MM.1S (cell line): ENCODE measurements at regions not wholly inside any gene's neighbourhood (a gene's known extent, or its start where the extent isn't known, plus 50 kb on each side); places are given as distances from the start of the nearest gene placed in this dataset.

Experiments
- DNase-seq: peaks from one replicate; pipeline ENCODE4 v3.0.0-alpha.2; 2015
- H2AFZ ChIP-seq: fragments of 300-600 bp; sonication (generic); 2 replicates; pipeline ENCODE4 v1.6.0; 2016; ENCODE audit warnings: antibody characterized with exemption, low read length
- H3F3A ChIP-seq: fragments of 300-600 bp; sonication (generic); 2 replicates; pipeline ENCODE4 v1.6.1; 2016; ENCODE audit warnings: mild to moderate bottlenecking, antibody characterized with exemption, low read length, moderate library complexity, mixed read lengths; ENCODE audit not compliant: insufficient read depth
- H3K27ac ChIP-seq: fragments of 300-600 bp; sonication (generic); 2 replicates; pipeline ENCODE4 v1.5.1; 2016; ENCODE audit warnings: mild to moderate bottlenecking, low read length
- H3K27me3 ChIP-seq: fragments of 300-600 bp; sonication (generic); replicated peaks from 2 replicates; pipeline ENCODE4 v1.6.0; 2016; ENCODE audit warnings: low read length; ENCODE audit not compliant: insufficient read depth
- H3K36me3 ChIP-seq: fragments of 300-600 bp; sonication (generic); replicated peaks from 2 replicates; pipeline ENCODE4 v1.6.1; 2016; ENCODE audit warnings: mild to moderate bottlenecking, low read length, mixed read lengths; ENCODE audit not compliant: insufficient read depth
- H3K4me1 ChIP-seq: fragments of 300-600 bp; sonication (generic); 2 replicates; pipeline ENCODE4 v1.6.1; 2016; ENCODE audit warnings: low read length, mixed read lengths
- H3K4me2 ChIP-seq: fragments of 300-600 bp; sonication (generic); 2 replicates; pipeline ENCODE4 v1.6.0; 2016; ENCODE audit warnings: low read depth, low read length
- H3K4me3 ChIP-seq: fragments of 300-600 bp; sonication (generic); 2 replicates; pipeline ENCODE4 v1.5.1; 2016; ENCODE audit warnings: low read length, mixed read lengths
- H3K79me2 ChIP-seq: fragments of 300-600 bp; sonication (generic); 2 replicates; pipeline ENCODE4 v1.6.1; 2016; ENCODE audit warnings: mixed run types, low read length, mixed read lengths
- H3K9ac ChIP-seq: fragments of 300-600 bp; sonication (generic); 2 replicates; pipeline ENCODE4 v1.6.1; 2016; ENCODE audit warnings: low read length, mixed read lengths
- H3K9me2 ChIP-seq: fragments of 300-600 bp; sonication (generic); replicated peaks from 2 replicates; pipeline ENCODE4 v1.6.1; 2016; ENCODE audit warnings: mild to moderate bottlenecking, low read length, mixed read lengths; ENCODE audit not compliant: insufficient read depth
- H3K9me3 ChIP-seq: fragments of 300-600 bp; sonication (generic); replicated peaks from 2 replicates; pipeline ENCODE4 v1.6.1; 2016; ENCODE audit warnings: mild to moderate bottlenecking, low read length, mixed read lengths; ENCODE audit not compliant: insufficient read depth
- H4K20me1 ChIP-seq: fragments of 300-600 bp; sonication (generic); 2 replicates; pipeline ENCODE4 v1.6.1; 2016; ENCODE audit warnings: mild to moderate bottlenecking, low read length, moderate library complexity, mixed read lengths; ENCODE audit not compliant: insufficient read depth
- CTCF ChIP-seq: fragments of 300-600 bp; sonication (generic); IDR thresholded peaks from 2 replicates; pipeline ENCODE4 v1.5.1; 2016; ENCODE audit warnings: antibody characterized with exemption, low read length, mixed read lengths
- EZH2 ChIP-seq: fragments of 300-600 bp; sonication (generic); optimal IDR thresholded peaks from 2 replicates; pipeline ENCODE3; 2017; ENCODE audit warnings: low read depth, mild to moderate bottlenecking, antibody characterized with exemption, low read length, mixed read lengths
- EZH2phosphoT487 ChIP-seq: fragments of 300-600 bp; sonication (generic); IDR thresholded peaks from 2 replicates; pipeline ENCODE4 v1.6.1; 2018; ENCODE audit warnings: antibody characterized with exemption, low read length

- Histone ChIP-seq H3K4me2 (0 out of 2 replicates have a peak overlapping the region, but pooled peaks have one; percentile 18), H3K36me3 (no peaks in the 10 kb centered on the region), H3K9me3 (no peaks in the 10 kb centered on the region), H3K27me3 (no peaks in the 10 kb centered on the region), H3K4me3 (no peak overlapping the region; the same call in 1 of the 2 replicates), H2AFZ (no peak overlapping the region), H3K79me2 (no peaks in the 10 kb centered on the region), H3K9ac (no peak overlapping the region), H3K9me2 (no peaks in the 10 kb centered on the region), H3F3A (no peaks in the 10 kb centered on the region), H3K4me1 (no peaks in the 10 kb centered on the region), H3K27ac (no peak overlapping the region), H4K20me1 (no peaks in the 10 kb centered on the region)
- peak; percentile 6 for DNase-seq
- TF ChIP-seq EZH2phosphoT487 (no peak), EZH2 (no peak), CTCF (no peak)
Observed at GRCh38 chrX:67328476-67328875, 215.3 kb upstream of the AR start.

GRCh38 chrX:67334323-67334722, 209.5 kb upstream of the AR start:
- Histone ChIP-seq H3K4me3 (no peak overlapping the region), H2AFZ (no peak overlapping the region)

GRCh38 chrX:67338262-67338661, 205.6 kb upstream of the AR start:
- no peaks in the 10 kb centered on the region for H3K9me3 ChIP-seq
- no peak for TF ChIP-seq EZH2
- no peak for TF ChIP-seq CTCF
- TF ChIP-seq EZH2phosphoT487 = no peak
- H3K79me2 ChIP-seq = no peaks in the 10 kb centered on the region
- no peaks in the 10 kb centered on the region for H3K4me1 ChIP-seq
- no peaks in the 10 kb centered on the region for H4K20me1 ChIP-seq
- no peaks in the 10 kb centered on the region for H3K9me2 ChIP-seq
- H3K27ac ChIP-seq = no peak overlapping the region
- no peak for DNase-seq
- no peaks in the 10 kb centered on the region for H3K36me3 ChIP-seq
- H3K27me3 ChIP-seq = no peaks in the 10 kb centered on the region
- H3K9ac ChIP-seq = no peak overlapping the region
- H3K4me2 ChIP-seq = no peak overlapping the region
- no peaks in the 10 kb centered on the region for H3F3A ChIP-seq
- H3K4me3 ChIP-seq = no peak overlapping the region
- no peak overlapping the region for H2AFZ ChIP-seq

More at GRCh38 chrX:67334323-67334722, 209.5 kb upstream of the AR start:
- Histone ChIP-seq H4K20me1 (no peaks in the 10 kb centered on the region), H3K27me3 (no peaks in the 10 kb centered on the region), H3F3A (no peaks in the 10 kb centered on the region), H3K27ac (no peak overlapping the region), H3K4me2 (no peak overlapping the region), H3K4me1 (no peaks in the 10 kb centered on the region), H3K9ac (no peak overlapping the region), H3K79me2 (no peaks in the 10 kb centered on the region), H3K9me2 (no peaks in the 10 kb centered on the region), H3K36me3 (no peaks in the 10 kb centered on the region), H3K9me3 (no peaks in the 10 kb centered on the region)
- no peak for TF ChIP-seq EZH2
- TF ChIP-seq EZH2phosphoT487 = no peak
- no peak for TF ChIP-seq CTCF
- DNase-seq = no peak
